RWPE1 (cell line): ENCODE measurements at regions not wholly inside any gene's neighbourhood (a gene's known extent, or its start where the extent isn't known, plus 50 kb on each side); places are given as distances from the start of the nearest gene placed in this dataset.

Source experiments
- CTCF ChIA-PET: fragments of 350-600 bp; sonication (Branson Sonifier 250); formaldehyde crosslinking; extraction: SDS; loops from one replicate; lab custom pipeline; 2021; lab: Yijun Ruan, JAX
- POLR2A ChIA-PET: fragments of 400-600 bp; formaldehyde crosslinking; extraction: SDS; loops from one replicate; lab custom pipeline; 2020; ENCODE audit warnings: antibody characterized with exemption; ENCODE audit not compliant: low non-redundant PET; lab: Yijun Ruan, JAX
- DNase-seq: peaks from one replicate; pipeline ENCODE4 v3.0.0; 2012; ENCODE audit warnings: low spot score
- H3K27ac ChIP-seq: fragments of 450-650 bp; 2 replicates; pipeline ENCODE4 v1.5.1; 2017
- TF ChIP-seq, protein P1 (sequence below): fragments of 450-650 bp; conservative IDR thresholded peaks from 2 replicates; pipeline ENCODE4 v1.5.1; 2017; ENCODE audit warnings: low read depth, mild to moderate bottlenecking

DNA sequence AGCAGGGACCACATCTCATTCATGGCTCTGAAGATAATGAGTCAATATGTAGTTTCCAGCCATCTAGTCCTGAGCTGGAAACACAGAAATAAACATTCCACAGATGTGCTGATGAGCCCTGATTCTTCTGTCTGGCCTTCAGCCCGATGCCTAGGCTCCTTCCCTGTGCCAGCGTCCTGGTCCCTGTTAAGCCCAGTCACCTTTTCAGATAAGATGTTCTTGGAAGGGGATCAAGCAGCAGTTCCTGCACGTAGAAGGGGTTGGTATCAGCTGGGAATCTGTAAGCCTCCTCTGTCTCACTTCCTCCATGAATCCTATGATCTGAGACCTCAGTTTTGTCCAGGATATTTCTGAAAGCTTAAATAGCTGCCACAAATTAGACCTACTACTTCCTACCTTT, 149.3 kb downstream of the TTC32 start:
- no peak overlapping the region for H3K27ac ChIP-seq
- CTCF ChIA-PET, result interaction anchor here (0.5 kb wide), 1 partner anchor 143 kb away, joined by 3 read pairs; no protein-coding TSS in a partner anchor
- POLR2A ChIA-PET, result no interaction called here
- TF ChIP-seq, protein P1, sequence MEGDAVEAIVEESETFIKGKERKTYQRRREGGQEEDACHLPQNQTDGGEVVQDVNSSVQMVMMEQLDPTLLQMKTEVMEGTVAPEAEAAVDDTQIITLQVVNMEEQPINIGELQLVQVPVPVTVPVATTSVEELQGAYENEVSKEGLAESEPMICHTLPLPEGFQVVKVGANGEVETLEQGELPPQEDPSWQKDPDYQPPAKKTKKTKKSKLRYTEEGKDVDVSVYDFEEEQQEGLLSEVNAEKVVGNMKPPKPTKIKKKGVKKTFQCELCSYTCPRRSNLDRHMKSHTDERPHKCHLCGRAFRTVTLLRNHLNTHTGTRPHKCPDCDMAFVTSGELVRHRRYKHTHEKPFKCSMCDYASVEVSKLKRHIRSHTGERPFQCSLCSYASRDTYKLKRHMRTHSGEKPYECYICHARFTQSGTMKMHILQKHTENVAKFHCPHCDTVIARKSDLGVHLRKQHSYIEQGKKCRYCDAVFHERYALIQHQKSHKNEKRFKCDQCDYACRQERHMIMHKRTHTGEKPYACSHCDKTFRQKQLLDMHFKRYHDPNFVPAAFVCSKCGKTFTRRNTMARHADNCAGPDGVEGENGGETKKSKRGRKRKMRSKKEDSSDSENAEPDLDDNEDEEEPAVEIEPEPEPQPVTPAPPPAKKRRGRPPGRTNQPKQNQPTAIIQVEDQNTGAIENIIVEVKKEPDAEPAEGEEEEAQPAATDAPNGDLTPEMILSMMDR, result no peak
- DNase-seq, result no peak

DNA sequence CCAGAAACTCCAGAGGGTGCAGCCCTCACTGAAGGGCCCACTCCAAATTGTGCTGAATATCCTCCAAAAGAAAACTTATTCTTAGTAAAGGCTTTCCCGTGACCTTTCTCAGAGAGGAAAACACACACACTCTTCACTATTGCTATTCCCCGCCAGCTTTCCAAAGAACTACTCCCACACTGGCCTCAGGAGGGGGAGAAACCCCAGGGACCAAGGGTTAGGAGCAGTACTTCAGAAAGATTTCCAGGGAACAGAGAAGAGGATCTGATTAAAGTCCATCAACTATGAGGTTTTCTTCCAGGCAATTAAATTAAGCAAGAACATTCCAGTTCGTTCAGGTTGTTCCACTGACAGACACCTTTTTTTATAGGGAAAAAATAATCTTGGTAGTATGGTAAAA, 150.2 kb downstream of the TTC32 start:
- no peak for DNase-seq
- ChIA-PET CTCF (no interaction called here), POLR2A (no interaction called here)
- no peak overlapping the region for H3K27ac ChIP-seq
- TF ChIP-seq, protein P1, result no peak

DNA sequence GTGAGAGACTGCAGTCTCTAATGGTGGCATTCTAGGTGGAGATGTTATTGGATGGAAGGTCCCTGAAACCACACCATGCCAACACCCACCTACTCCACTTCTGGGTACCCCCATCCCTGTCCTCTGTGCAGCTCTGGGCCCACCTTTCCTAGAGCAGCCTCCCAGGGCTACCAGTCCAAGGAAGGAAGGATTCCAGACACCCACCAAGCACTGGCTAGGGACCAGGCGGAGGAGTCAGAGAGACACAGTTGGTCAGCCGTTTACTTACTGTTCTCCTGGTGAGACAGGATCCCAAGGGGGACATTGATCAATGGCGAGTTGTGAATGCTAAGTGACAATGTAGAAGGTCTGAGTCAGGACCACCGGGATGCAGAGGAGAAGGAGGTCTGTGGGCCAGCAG, 151.6 kb downstream of the TTC32 start:
- no peak for DNase-seq
- TF ChIP-seq, protein P1, result no peak
- no peak overlapping the region for H3K27ac ChIP-seq
- ChIA-PET CTCF (no interaction called here), POLR2A (no interaction called here)

DNA sequence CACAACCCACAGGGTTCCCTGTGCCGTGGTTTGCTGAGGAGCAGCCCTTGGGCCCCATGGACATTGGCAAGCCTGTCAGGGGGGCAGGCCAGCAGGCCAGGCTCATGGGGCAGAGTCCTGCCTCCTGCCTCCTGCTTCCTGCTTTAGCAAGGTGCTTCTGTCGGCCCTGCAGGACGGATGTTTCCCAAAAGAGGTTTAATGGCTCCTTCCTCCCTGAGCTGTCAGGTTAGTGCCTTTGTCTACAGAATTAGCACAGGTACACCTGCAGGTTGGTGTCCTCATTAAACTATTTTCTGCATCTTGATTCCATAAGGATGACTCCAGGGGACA, 152.3 kb downstream of the TTC32 start:
- ChIA-PET POLR2A (no interaction called here), CTCF (no interaction called here)
- no peak overlapping the region for H3K27ac ChIP-seq
- DNase-seq, result no peak
- TF ChIP-seq, protein P1, result no peak

DNA sequence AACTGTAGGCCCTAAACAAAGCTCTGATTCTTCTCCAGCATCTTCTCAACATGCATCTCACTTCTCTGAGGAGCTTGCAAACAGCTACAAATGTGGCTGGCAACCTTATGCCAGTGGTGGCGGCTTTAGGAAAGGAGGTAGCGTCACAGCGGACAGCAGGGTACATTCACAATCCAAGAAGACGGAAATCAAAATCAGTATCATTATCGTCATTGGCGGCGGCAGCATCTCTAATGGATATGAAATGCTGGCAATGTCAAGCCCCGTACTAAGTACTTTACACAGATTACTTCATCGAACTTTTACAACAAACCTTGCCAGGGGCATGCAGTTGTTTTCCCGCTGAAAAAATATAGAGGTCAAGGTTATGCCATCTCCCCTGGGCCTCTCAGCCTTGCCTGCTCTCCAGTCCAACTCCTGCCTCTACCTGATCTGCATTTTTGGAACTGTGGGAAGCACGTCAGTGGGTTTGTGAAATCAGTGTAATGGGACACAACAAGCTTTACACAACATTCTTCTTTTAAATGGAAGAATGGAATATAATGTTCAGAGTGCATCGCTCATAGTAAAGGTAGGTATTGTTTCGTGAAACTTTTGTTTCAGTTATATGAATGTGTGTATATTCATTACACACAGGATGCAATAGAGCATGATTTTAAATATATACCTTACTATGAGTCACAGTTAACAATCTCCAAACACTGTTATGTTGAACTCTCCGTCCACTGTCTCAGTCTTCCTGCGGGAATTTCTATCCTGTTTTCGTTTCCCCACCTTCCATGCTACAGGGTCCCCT, 152.9 kb downstream of the TTC32 start:
- no peak for DNase-seq
- H3K27ac ChIP-seq, result no peak overlapping the region
- TF ChIP-seq, protein P1, result no peak
- CTCF ChIA-PET, result interaction anchor here (0.7 kb wide), 1 partner anchor 74 kb away, joined by 6 read pairs; no protein-coding TSS in a partner anchor
- POLR2A ChIA-PET, result no interaction called here

DNA sequence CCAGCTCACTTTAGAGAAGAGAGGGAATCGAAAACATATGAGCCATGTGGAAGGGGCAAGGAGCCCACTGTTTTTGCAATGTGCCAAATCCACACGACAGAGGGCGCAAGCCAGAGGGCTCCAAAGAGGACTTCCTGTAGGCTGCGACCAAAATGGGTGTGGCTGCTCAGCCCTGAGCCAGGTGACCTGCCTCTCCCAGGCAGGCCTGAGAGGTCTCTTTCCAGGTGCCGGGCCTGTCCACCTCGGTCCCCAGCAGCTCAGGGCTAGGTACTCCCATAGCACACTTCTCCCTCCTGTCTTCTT, 153.8 kb downstream of the TTC32 start:
- ChIA-PET POLR2A (no interaction called here), CTCF (interaction anchor here (0.6 kb wide), 1 partner anchor 62 kb away, joined by 3 read pairs; no protein-coding TSS in a partner anchor)
- no peak overlapping the region for H3K27ac ChIP-seq
- no peak for DNase-seq
- TF ChIP-seq, protein P1, result no peak
